SW480 (cell line): ENCODE measurements at regions not wholly inside any gene's neighbourhood (a gene's known extent, or its start where the extent isn't known, plus 50 kb on each side); places are given as distances from the start of the nearest gene placed in this dataset.

Experiments
- DNase-seq: peaks from one replicate; pipeline ENCODE4 v3.0.0-alpha.2; 2016; ENCODE audit warnings: low spot score

- no peak for DNase-seq
These were observed 225.9 kb upstream of the TMEM72 start for GRCh38 chr10:44685220-44685619.

DNA sequence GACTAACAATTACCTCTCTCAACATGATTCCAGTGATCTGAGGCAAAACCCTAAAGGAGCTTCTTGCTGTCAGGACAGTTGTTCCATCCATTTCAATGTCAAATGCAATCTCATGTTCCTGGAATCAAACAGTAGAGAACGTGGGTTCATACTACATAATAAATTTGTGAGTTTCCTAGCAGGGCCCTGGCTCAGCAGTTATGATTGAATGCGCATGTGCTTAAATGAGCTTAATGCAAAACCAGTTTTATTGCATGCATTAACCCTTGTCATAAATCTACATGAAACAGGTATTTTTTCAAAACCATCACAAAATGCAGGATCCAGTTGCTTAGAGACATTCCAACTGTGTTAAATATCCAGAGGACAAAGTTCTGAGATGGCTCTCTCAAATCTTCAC lies 225.4 kb upstream of the TMEM72 start:
- no peak for DNase-seq

DNA sequence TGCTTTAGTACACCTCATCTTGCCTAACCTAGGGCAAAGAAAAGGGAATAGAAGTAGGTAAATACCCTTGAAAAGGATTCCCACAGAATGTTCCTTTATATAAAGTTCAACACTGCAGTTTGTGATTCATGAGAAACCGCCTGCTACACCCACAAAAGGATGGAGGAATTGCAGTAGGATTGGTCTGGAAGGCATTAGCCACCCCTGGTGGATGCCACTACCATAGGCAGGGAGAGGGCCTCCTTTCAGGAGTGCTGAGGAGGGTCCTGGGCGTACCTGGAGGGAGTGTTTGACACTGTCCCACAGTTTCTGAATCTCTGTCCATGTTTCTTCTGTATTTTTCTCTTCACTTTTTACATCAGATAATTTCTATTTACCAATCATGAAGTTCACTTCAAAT lies 221.8 kb upstream of the TMEM72 start:
- DNase-seq, result no peak

- no peak for DNase-seq
These were observed 214.6 kb upstream of the TMEM72 start for GRCh38 chr10:44696496-44696895.

GRCh38 chr10:44697116-44697515 lies 214.0 kb upstream of the TMEM72 start:
- no peak for DNase-seq

DNA sequence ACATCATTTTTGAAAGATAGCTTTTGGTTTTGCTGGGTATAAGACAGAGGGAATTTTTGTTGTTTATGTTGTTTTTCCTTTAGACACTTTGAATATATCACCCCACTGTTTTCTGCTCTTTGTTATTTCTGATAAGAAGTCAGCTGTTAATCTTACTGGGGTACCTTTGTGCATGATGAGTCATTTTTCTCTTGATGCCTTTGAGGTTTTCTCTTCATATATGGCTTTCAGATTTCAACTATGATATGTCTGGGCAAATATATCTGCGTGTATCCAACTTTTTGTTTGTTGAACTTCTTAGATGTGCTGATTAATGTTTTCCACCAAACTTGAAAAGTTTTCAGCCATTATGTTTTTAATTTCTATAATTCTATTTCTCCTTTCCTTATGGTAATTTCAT lies 208.6 kb upstream of the TMEM72 start:
- DNase-seq, result no peak

GRCh38 chr10:44703241-44704155 lies 207.6 kb upstream of the TMEM72 start:
- DNase-seq, result no peak

DNA sequence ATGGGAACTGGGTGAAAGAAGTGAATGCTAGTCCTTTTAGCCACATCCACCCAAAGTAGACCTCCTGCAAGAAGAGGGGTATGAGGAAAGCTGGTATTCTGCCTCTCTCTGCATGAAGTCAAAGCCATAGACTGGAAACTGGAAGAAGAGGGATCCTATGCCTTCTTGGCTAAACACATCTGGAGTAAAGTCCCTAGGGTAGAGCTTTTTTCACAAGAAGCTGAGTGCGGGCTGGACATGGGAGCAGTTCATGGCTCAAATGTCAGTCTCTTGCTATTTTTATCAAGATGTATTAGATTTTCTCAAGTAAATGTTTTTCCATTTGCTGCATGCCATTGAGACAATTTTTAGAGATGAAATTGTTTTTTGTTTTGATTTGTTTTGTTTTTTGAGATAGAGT lies 206.5 kb upstream of the TMEM72 start:
- no peak for DNase-seq

GRCh38 chr10:44706745-44707144 lies 204.4 kb upstream of the TMEM72 start:
- no peak for DNase-seq

GRCh38 chr10:44713307-44713706 lies 197.8 kb upstream of the TMEM72 start:
- DNase-seq, result no peak

DNA sequence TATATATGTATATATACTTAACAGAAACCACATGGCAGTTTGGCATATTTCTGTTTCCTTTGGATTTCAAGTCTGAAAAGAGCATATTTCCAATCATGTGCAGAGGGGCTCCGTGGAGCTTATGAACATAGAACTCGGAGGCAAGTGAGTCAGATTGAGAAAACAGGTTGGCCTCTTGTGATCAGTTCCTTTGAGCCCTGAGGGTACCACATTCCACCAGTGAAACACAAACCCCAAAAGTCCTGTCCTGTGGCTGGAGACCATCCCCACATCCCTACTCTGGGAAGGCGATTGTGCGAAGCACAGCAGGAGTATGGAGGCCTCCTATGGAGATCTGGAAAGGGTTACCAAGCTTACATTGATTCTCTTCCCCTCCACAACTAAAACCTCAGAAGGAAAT lies 196.7 kb upstream of the TMEM72 start:
- no peak for DNase-seq

- no peak for DNase-seq
These were observed 196.0 kb upstream of the TMEM72 start for GRCh38 chr10:44715136-44715535.

DNA sequence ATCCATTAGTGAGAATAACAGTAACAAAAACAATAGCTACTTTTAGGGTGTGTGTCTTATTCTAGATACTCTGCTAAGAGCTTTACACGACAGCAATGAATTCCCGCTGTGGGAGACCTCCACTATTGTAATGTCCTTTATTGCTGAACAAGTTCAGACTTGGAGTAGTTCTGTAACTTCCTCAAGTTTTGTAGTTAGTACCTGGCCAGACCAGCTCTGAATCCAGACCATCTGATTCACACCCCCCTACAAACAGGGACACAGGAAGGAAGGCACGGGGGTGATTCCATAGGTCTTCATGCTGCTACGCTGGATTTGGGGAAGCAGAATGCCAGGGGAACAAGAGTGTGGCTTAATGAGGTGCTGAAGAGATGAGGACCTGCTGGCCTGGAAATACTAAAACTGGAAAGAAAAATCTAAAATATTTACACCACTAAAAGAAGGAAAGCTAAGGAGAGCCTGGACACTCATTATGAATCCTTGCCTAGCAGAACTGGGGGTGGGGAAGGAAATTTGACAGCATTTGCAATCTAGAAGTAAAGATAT lies 194.6 kb upstream of the TMEM72 start:
- no peak for DNase-seq

- DNase-seq, result no peak
These were observed 188.1 kb upstream of the TMEM72 start for GRCh38 chr10:44723082-44723481.

DNA sequence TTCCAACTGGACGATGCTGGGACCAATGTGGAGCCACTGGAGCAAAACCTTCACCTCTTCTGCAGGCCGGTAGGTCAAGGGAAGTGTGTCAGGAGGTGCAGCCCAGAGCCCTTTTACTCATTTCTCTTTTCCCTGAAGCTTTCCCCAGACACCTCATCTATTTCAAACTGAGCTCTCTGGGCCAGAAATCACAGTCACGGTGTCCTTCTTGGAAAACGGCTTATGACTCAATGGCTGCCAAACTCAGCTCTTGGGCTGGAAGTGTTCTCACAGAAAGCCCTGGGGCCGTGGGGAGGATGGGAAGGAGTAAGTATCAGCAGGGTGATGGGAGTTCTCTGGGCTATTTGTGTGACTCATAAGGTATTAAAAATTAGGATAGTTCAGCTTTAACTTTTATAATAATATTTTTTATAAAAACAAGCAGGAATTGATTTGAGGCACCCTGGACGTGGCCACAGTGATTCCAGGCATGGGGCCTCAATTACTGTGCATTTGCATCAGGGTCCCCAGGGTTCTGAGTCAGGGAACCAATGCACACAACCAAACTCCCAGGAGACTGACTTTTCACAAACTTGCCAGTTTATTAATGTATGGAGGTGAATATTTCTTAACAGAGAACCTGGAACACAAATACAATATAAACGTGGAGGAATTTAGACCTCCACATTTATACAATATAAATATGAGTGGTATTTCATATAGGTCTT lies 187.4 kb upstream of the TMEM72 start:
- no peak for DNase-seq

- no peak for DNase-seq
These were observed 186.5 kb upstream of the TMEM72 start for GRCh38 chr10:44724415-44725174.

DNA sequence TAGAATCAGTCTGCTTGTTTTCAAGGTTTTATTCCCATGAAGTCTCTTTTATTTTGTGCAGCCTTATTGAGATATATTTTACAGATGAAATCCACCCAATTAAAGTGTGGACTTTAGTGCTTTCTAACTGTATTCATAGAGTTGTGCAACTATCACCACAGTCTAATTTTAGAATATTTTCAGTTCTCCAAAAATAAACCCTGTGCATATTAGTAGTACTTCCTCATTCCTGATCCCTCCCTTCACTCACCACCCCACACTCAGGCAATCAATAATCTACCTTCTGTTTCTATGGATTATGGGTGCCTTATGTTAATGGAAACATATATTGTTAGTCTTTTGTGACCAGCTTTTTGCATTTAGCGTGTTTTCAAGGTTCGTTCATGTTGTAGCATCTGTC lies 185.7 kb upstream of the TMEM72 start:
- DNase-seq, result no peak

DNA sequence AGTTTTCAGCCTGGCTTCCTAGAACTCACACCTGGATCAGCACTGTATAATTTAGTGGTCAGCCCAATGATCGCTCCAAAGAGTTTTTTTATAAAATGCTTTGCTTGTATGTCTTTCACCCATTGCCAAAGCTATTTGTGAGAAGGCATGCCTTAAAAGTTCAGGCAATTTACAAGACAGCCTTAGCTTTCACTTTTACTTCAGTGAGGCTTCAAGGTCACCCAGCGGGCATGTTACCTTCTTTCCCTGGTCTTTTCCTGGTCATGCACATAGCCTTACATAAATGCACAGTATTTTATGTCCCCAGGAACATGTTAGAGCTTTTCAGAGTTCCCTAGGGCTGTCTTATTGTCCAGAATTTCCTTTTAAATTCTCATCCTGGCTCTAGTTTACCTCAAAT lies 179.9 kb upstream of the TMEM72 start:
- no peak for DNase-seq

DNA sequence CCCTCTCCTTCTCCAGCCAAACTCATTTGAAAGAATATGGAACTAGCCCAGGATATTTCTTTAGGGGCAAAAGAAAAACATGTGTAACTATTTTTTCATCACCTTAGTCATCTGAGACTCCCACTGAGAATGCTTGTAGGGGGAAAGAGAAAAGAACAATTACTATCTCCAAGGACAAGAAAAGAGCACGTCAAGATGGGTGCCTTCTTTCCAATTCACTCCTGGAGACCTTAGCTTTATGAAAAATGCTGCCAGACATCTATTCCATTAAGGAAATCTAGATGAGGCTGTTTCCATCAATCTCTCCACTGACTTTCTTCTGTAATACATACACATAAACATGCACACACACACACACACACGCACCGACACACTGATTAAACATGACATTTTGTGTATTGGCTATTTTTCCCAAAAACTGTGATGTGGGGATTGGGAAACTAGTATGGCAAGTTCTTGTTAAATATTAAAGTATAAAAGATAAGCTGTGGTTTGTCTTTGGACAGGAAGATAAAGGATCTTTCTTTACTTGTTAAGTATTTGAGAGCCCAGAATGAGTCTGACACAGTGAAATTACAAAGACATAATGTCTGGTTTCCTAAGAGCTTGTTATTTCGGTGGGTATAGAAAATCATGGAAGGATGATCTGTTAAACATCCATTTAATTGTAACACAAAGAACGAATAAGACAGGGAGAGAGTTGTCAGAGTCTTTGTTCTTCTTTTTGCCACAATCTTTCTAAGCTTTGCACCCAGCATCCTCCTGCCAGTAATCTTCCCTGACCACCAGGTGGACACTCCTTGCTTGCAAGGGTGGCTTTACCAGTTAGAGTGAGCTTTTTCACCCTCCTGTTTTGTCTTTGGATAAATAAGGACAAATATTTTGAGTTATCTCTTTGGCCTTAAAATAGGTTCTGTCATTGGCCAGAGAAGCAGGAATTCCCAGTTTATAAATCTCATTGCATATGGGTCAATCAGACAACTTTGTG lies 177.3 kb upstream of the TMEM72 start:
- DNase-seq, result no peak

DNA sequence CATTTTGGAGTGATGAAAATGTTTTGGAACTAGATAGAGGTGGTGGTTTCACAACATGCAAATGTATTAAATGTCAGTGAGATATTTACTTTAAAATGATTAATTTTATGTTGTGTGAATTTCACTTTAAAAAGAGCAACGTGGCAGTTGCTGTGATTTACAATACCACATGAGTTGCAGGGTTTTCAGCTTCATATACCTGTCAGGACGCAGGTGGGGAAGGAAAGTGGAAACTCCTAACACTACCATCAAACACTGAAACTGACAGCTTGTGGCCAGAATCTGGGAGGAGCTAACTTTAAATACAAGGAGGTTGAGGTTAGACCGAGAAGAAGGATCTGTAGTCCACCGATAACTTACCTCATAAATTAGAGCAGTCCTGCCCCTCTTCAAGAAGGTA lies 168.9 kb upstream of the TMEM72 start:
- DNase-seq, result no peak

DNA sequence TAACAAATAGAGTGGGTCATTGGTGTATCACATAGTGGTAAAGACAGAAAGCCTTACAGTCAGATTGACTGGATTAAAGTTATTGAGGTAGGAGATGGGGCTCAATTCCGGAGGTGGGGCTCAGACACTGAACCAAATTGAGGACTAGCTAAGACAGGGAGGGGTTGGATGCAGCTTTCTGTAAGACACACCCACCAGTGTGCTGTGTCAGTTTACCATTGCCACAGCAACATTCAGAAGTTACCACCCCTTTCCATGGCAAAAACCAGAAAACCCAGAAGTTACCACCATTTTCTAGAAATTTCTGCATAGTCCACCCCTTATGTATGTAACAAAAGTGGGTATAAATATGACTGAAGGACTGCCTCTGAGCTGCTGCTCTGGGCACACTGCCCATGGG lies 167.6 kb upstream of the TMEM72 start:
- no peak for DNase-seq
